DND-41 (cell line): ENCODE measurements at regions not wholly inside any gene's neighbourhood (a gene's known extent, or its start where the extent isn't known, plus 50 kb on each side); places are given as distances from the start of the nearest gene placed in this dataset.

Source experiments
- CTCF ChIP-seq: IDR thresholded peaks from 2 replicates; pipeline ENCODE4 v1.5.1; 2012; ENCODE audit warnings: borderline replicate concordance, low read length, moderate library complexity, mild to moderate bottlenecking; ENCODE audit not compliant: poor library complexity, severe bottlenecking; ENCODE audit errors: extremely low read depth
- EZH2 ChIP-seq: IDR thresholded peaks from 3 replicates; pipeline ENCODE4 v1.6.1; 2012; ENCODE audit warnings: borderline replicate concordance, low read depth, mild to moderate bottlenecking, moderate library complexity, low read length, inconsistent platforms; ENCODE audit not compliant: severe bottlenecking

- no peak for TF ChIP-seq CTCF
- TF ChIP-seq EZH2, result no peak
These were observed 102.5 kb upstream of the ATF7IP start for GRCh38 chr12:14262771-14263511.
